ENCODE measurements at regions not wholly inside any gene's neighbourhood (a gene's known extent, or its start where the extent isn't known, plus 50 kb on each side); places are given as distances from the start of the nearest gene placed in this dataset.
"Not testable (repeated sequence)": the region's sequence is repeated elsewhere in the genome, so short reads cannot be mapped to it uniquely, and the experiment has no call there.

GRCh38 chrX:784829-785228 lies 154.2 kb downstream of the SHOX start:
- no peak for FAIRE-seq
- DNase-seq (ENCODE audit: extremely low spot score, insufficient read length, low read depth), result no peak

- no peak for DNase-seq (ENCODE audit: extremely low spot score, insufficient read length, low read depth)
- no peak for FAIRE-seq
Observed at GRCh38 chrX:781224-782204, 150.9 kb downstream of the SHOX start.

- DNase-seq (ENCODE audit: extremely low spot score, insufficient read length, low read depth) (no peak), FAIRE-seq (no peak)
Observed at GRCh38 chrX:776529-777230, 146.1 kb downstream of the SHOX start.

- no peak for FAIRE-seq
- no peak for DNase-seq (ENCODE audit: extremely low spot score, insufficient read length, low read depth)
Observed at GRCh38 chrX:776061-776460, 145.5 kb downstream of the SHOX start.

- FAIRE-seq (no peak), DNase-seq (ENCODE audit: extremely low spot score, insufficient read length, low read depth) (no peak)
Observed at GRCh38 chrX:774536-774935, 143.9 kb downstream of the SHOX start.

GRCh38 chrX:773292-774025 lies 142.9 kb downstream of the SHOX start:
- FAIRE-seq, result no peak
- no peak for DNase-seq (ENCODE audit: extremely low spot score, insufficient read length, low read depth)

- FAIRE-seq (no peak), DNase-seq (ENCODE audit: extremely low spot score, insufficient read length, low read depth) (no peak)
Observed at GRCh38 chrX:771536-771935, 140.9 kb downstream of the SHOX start.

GRCh38 chrX:769796-770195 lies 139.2 kb downstream of the SHOX start:
- FAIRE-seq (no peak), DNase-seq (ENCODE audit: extremely low spot score, insufficient read length, low read depth) (no peak)

- no peak for FAIRE-seq
Observed at GRCh38 chrX:768596-768995, 138.0 kb downstream of the SHOX start.

GRCh38 chrX:758917-759316 lies 128.3 kb downstream of the SHOX start:
- DNase-seq (ENCODE audit: extremely low spot score, insufficient read length, low read depth) (no peak), FAIRE-seq (no peak)

More at GRCh38 chrX:768596-768995, 138.0 kb downstream of the SHOX start:
- DNase-seq (ENCODE audit: extremely low spot score, insufficient read length, low read depth), result no peak

- DNase-seq (ENCODE audit: extremely low spot score, insufficient read length, low read depth), result no peak
- no peak for FAIRE-seq
Observed at GRCh38 chrX:750812-751211, 120.2 kb downstream of the SHOX start.

- FAIRE-seq (no peak), DNase-seq (ENCODE audit: extremely low spot score, insufficient read length, low read depth) (no peak)
Observed at GRCh38 chrX:750263-750662, 119.7 kb downstream of the SHOX start.

- DNase-seq (ENCODE audit: extremely low spot score, insufficient read length, low read depth) (no peak), FAIRE-seq (no peak)
Observed at GRCh38 chrX:747176-747575, 116.6 kb downstream of the SHOX start.

GRCh38 chrX:739611-740010 lies 109.0 kb downstream of the SHOX start:
- no peak for FAIRE-seq
- no peak for DNase-seq (ENCODE audit: extremely low spot score, insufficient read length, low read depth)

- FAIRE-seq; DNase-seq (ENCODE audit: extremely low spot score, insufficient read length, low read depth): not testable (repeated sequence)
Observed at GRCh38 chrX:737021-737420, 106.4 kb downstream of the SHOX start.

- FAIRE-seq (no peak), DNase-seq (ENCODE audit: extremely low spot score, insufficient read length, low read depth) (no peak)
Observed at GRCh38 chrX:734362-734761, 103.8 kb downstream of the SHOX start.

- DNase-seq (ENCODE audit: extremely low spot score, insufficient read length, low read depth) (no peak), FAIRE-seq (no peak)
Observed at GRCh38 chrX:733961-734360, 103.4 kb downstream of the SHOX start.

- FAIRE-seq (no peak), DNase-seq (ENCODE audit: extremely low spot score, insufficient read length, low read depth) (no peak)
Observed at GRCh38 chrX:729583-730409, 99.2 kb downstream of the SHOX start.

GRCh38 chrX:729101-729500 lies 98.5 kb downstream of the SHOX start:
- not testable (repeated sequence) for DNase-seq (ENCODE audit: extremely low spot score, insufficient read length, low read depth); FAIRE-seq

GRCh38 chrX:728639-729038 lies 98.0 kb downstream of the SHOX start:
- FAIRE-seq; DNase-seq (ENCODE audit: extremely low spot score, insufficient read length, low read depth): not testable (repeated sequence)
